Large intestine (tissue), 3 donors: ENCODE measurements at regions not wholly inside any gene's neighbourhood (a gene's known extent, or its start where the extent isn't known, plus 50 kb on each side); places are given as distances from the start of the nearest gene placed in this dataset.
"Not testable (repeated sequence)": the region's sequence is repeated elsewhere in the genome, so short reads cannot be mapped to it uniquely, and the experiment has no call there.

Experiments used
- DNase-seq, 2 donors: peaks; one replicate each; pipeline versions ENCODE4 v3.0.0 to v3.0.0-alpha.2; 2013
- H3K27ac ChIP-seq: one replicate; pipeline ENCODE4 v1.5.1; 2013; ENCODE audit warnings: low read length
- H3K27me3 ChIP-seq: 2 replicates; pipeline ENCODE4 v1.6.1; 2013; ENCODE audit warnings: low read length; ENCODE audit not compliant: control insufficient read depth, insufficient read depth
- H3K36me3 ChIP-seq: 2 replicates; pipeline ENCODE4 v1.6.1; 2013; ENCODE audit warnings: low read length; ENCODE audit not compliant: control insufficient read depth, insufficient read depth
- H3K4me1 ChIP-seq: one replicate; pipeline ENCODE4 v1.6.1; 2013; ENCODE audit warnings: low read length; ENCODE audit not compliant: control insufficient read depth, insufficient read depth
- H3K4me3 ChIP-seq: one replicate; pipeline ENCODE4 v1.5.1; 2013; ENCODE audit warnings: low read length
- H3K9me3 ChIP-seq: one replicate; pipeline ENCODE4 v1.6.1; 2013; ENCODE audit warnings: mild to moderate bottlenecking, low read depth, low read length, moderate library complexity; ENCODE audit not compliant: control insufficient read depth
- WGBS: methylation state at CpG from one replicate; pipeline ENCODE4 v1.1.5; 2013; ENCODE audit warnings: low lambda C conversion rate; ENCODE audit not compliant: insufficient coverage; 5-methylcytosine and 5-hydroxymethylcytosine counted together

GRCh38 chrY:7417946-7418345 lies 506.4 kb upstream of the AMELY start:
- Histone ChIP-seq H3K27ac (no peak overlapping the region), H3K4me1 (no peaks in the 10 kb centered on the region), H3K36me3 (no peaks in the 10 kb centered on the region), H3K4me3 (no peak overlapping the region), H3K9me3 (no peaks in the 10 kb centered on the region), H3K27me3 (no peaks in the 10 kb centered on the region)
- no CpG with 5 or more reads among the region's 16 CpGs for WGBS
- DNase-seq, result no peak

DNA sequence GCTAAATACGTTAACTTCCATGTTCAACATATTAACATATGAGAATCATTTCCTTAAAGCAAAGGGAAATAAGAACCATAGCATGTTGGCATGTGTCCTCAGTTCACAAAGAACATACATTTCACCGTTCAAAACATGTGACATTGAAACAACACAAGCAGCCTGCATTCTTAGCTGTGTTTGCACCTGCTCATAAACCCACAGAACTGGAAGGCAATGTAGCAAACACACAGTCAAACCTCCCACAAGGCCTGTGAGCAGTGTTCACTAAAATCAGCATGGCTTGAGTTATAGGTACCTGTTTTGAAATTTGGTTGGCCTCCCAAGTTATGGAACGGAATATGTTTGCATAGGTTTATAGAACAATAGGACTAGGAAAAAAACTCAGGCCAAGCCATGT lies 504.9 kb upstream of the AMELY start:
- no peak overlapping the region for H3K4me3 ChIP-seq
- no peak overlapping the region for H3K27ac ChIP-seq
- H3K36me3 ChIP-seq, result no peaks in the 10 kb centered on the region
- H3K4me1 ChIP-seq, result no peaks in the 10 kb centered on the region
- no peak for DNase-seq
- no peaks in the 10 kb centered on the region for H3K9me3 ChIP-seq
- no CpG with 5 or more reads among the region's 3 CpGs for WGBS
- no peaks in the 10 kb centered on the region for H3K27me3 ChIP-seq

GRCh38 chrY:7415157-7415633 lies 503.6 kb upstream of the AMELY start:
- no CpG with 5 or more reads among the region's 7 CpGs for WGBS
- no peaks in the 10 kb centered on the region for H3K4me1 ChIP-seq
- no peaks in the 10 kb centered on the region for H3K36me3 ChIP-seq
- H3K27me3 ChIP-seq, result no peaks in the 10 kb centered on the region
- no peaks in the 10 kb centered on the region for H3K9me3 ChIP-seq
- no peak for DNase-seq
- no peak overlapping the region for H3K27ac ChIP-seq
- H3K4me3 ChIP-seq, result no peak overlapping the region

GRCh38 chrY:7390056-7390455 lies 478.5 kb upstream of the AMELY start:
- no peaks in the 10 kb centered on the region for H3K4me1 ChIP-seq
- H3K4me3 ChIP-seq, result no peak overlapping the region
- H3K9me3 ChIP-seq, result no peaks in the 10 kb centered on the region
- no peaks in the 10 kb centered on the region for H3K36me3 ChIP-seq
- no peak for DNase-seq
- H3K27me3 ChIP-seq, result no peaks in the 10 kb centered on the region
- H3K27ac ChIP-seq, result no peak overlapping the region
- no CpG with 5 or more reads among the region's 4 CpGs for WGBS

- Histone ChIP-seq H3K9me3 (no peaks in the 10 kb centered on the region), H3K27ac (no peak overlapping the region), H3K4me1 (no peaks in the 10 kb centered on the region), H3K36me3 (no peaks in the 10 kb centered on the region), H3K4me3 (no peak overlapping the region), H3K27me3 (no peaks in the 10 kb centered on the region)
- no CpG with 5 or more reads among the region's 6 CpGs for WGBS
- no peak for DNase-seq
Measured at GRCh38 chrY:7382988-7383387, 471.4 kb upstream of the AMELY start.

GRCh38 chrY:7377091-7377490 lies 465.5 kb upstream of the AMELY start:
- H3K4me1 ChIP-seq, result no peaks in the 10 kb centered on the region
- H3K4me3 ChIP-seq, result no peak overlapping the region
- DNase-seq, result no peak
- no peaks in the 10 kb centered on the region for H3K9me3 ChIP-seq
- H3K27me3 ChIP-seq, result no peaks in the 10 kb centered on the region
- no peaks in the 10 kb centered on the region for H3K36me3 ChIP-seq
- H3K27ac ChIP-seq, result no peak overlapping the region

- not testable (repeated sequence) for H3K36me3 ChIP-seq, H3K4me1 ChIP-seq, H3K27ac ChIP-seq, H3K27me3 ChIP-seq, H3K9me3 ChIP-seq, H3K4me3 ChIP-seq, DNase-seq
- no CpG with 5 or more reads among the region's 4 CpGs for WGBS
Measured at GRCh38 chrY:7374485-7374884, 462.9 kb upstream of the AMELY start.

GRCh38 chrY:7371953-7372352 lies 460.4 kb upstream of the AMELY start:
- not testable (repeated sequence) for H3K36me3 ChIP-seq, H3K4me3 ChIP-seq, H3K27ac ChIP-seq, H3K9me3 ChIP-seq, H3K27me3 ChIP-seq, H3K4me1 ChIP-seq, DNase-seq
- WGBS, result no CpG with 5 or more reads among the region's 4 CpGs

DNA sequence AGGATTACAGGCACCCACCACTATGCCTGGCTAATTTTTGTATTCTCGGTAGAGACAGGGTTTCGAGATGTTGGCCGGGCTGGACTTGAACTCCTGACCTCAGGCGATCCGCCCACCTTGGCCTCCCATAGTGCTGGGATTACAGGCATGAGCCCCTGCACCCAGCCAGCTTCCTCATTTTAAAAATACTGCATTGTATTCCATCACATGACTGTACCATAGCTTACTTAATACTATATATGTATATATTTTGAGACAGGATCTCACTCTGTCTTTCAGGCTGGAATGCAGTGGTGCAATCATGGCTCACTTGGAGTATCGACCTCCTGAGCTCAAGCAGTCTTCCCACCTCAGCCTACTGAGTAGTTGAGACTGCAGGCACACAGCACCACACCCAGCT lies 459.5 kb upstream of the AMELY start:
- H3K36me3 ChIP-seq, H3K9me3 ChIP-seq, H3K27me3 ChIP-seq, H3K4me1 ChIP-seq, H3K27ac ChIP-seq, H3K4me3 ChIP-seq, DNase-seq: not testable (repeated sequence)
- WGBS, result no CpG with 5 or more reads among the region's 6 CpGs

DNA sequence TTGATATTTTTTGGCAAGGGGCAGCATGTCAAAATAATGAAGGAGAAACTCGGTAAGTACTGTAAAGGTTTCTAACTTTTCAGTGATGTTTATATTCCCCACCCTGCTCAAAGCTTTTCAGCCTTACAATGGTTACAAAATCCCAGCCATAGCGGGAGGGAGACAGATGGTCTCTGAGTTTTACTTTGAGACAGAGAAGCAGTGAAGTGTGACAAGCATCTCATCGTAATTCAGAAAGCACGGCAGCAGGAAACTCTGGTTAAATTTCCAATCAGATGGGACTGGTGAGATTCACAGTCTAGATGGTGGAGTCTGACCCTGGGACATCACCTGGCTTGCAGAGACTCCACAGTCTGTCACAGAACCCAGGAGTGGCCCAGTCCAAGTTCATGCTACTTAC lies 448.0 kb upstream of the AMELY start:
- no CpG with 5 or more reads among the region's 4 CpGs for WGBS
- H3K27ac ChIP-seq, result no peak overlapping the region
- no peaks in the 10 kb centered on the region for H3K4me1 ChIP-seq
- DNase-seq, result no peak
- no peak overlapping the region for H3K4me3 ChIP-seq
- peaks cover 4% of the 10 kb centered on the region for H3K36me3 ChIP-seq
- no peaks in the 10 kb centered on the region for H3K9me3 ChIP-seq
- no peaks in the 10 kb centered on the region for H3K27me3 ChIP-seq

DNA sequence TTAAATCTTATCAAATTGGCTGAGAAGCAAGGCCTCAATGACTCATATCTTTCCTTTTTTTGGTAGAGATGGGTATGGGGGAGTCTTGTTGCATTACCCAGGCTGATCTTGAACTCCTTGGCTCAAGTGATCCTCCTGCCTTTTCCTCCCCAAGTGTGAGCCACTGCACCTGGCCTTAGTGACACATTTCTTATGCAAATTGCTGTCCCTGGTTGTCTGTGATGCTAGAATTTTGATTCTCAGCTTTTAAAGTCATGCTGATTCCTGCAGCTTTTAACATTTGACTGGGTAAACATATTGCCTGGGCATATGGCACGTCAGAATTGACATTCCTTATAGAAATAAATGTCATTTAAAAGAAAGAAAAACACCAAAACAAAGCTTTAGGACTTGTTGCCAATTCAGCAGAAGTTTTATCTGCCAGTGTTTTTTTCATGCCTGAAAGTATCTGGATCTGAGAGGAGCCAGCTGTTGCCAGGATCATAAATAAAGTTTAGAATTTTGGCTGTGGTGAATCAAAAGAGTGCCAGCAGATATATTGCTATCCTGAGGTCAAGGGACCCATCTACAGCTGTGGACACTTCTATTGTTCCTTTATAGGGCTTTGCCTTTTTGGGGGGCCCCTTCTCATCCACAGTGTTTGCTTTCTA lies 446.7 kb upstream of the AMELY start:
- WGBS, result no CpG with 5 or more reads among the region's 1 CpG
- H3K27me3 ChIP-seq, result no peaks in the 10 kb centered on the region
- no peak overlapping the region for H3K4me3 ChIP-seq
- no peaks in the 10 kb centered on the region for H3K9me3 ChIP-seq
- H3K4me1 ChIP-seq, result no peaks in the 10 kb centered on the region
- peaks cover 4% of the 10 kb centered on the region for H3K36me3 ChIP-seq
- DNase-seq, result no peak
- H3K27ac ChIP-seq, result no peak overlapping the region
